ENCODE measurements at regions not wholly inside any gene's neighbourhood (a gene's known extent, or its start where the extent isn't known, plus 50 kb on each side); places are given as distances from the start of the nearest gene placed in this dataset.

DNA sequence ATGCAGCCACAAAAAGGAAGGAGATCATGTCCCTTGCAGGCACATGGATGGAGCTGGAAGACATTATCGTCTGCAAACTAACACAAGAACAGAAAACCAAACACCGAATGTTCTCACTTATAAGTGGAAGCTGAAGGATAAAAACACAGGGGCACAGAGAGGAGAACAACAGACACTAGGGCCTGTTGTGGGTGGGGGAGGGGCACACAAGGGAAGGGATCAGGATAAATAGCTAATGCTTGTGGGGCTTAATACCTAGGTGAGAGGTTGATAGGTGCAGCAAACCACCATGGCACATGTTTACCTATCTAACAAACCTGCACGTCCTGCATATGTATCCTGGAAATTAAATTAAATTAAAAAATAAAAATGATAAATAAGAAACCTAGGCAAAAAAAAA lies 969.9 kb downstream of the TTLL7 start:
- no peak for DNase-seq (ENCODE audit: low read depth in 2 of 2)

DNA sequence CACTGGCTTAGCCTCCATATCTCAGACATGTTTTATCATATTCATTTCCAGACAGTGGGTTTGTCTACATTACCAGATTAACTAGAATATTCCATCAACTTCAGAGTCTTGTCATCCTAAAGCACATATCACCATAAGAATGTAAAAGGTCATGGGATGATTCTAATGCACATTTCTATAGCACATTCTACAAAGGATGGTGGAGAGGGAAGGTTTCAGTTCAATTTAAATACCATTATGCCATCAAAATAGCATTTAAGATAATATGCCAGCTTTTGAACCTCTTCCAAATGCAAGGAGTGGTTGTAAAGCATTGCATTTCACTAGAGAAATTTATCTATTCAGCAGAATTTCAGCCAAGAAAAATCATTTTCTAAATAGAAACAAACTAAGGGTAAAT lies 970.5 kb downstream of the TTLL7 start:
- DNase-seq (ENCODE audit: low read depth in 2 of 2) = no peak

DNA sequence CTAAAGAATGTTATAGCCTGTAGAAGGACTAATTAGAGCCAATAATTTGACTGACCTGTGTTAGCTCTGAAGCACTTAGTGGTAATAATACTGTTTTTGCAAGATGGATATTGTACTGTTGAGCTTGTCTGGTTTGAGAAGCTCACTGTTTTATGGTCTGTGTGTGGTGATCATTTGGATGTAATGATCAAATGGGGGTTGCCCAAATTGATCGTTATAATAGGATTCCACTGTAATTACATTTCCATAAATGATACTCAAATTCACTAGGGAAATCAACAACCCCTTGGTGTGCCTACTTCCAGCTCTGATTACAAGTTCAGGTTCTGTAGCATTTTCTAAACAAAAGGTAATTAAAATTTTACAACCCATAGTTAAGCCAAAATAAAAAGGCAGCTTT lies 971.4 kb downstream of the TTLL7 start:
- DNase-seq (ENCODE audit: low read depth in 2 of 2) = no peak

DNA sequence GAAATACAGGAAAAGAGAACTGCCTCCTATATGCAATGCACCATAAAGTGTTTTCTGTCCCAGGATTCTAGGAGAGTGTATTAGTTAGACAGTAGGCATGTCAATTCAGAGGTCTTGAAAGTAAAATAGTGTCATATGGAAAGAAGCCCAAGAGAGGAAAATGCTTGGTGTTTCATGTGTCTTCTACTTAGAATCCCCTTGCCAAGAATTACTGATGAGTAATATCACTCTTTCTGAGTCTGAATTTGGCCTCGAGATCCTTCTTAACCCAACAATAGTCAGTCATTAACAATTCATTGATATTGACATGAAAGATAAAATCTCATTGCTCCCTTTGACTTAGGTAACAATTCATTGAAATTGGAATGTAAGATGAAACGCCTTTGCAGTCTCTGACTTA lies 972.2 kb downstream of the TTLL7 start:
- DNase-seq (ENCODE audit: low read depth in 2 of 2) = no peak

DNA sequence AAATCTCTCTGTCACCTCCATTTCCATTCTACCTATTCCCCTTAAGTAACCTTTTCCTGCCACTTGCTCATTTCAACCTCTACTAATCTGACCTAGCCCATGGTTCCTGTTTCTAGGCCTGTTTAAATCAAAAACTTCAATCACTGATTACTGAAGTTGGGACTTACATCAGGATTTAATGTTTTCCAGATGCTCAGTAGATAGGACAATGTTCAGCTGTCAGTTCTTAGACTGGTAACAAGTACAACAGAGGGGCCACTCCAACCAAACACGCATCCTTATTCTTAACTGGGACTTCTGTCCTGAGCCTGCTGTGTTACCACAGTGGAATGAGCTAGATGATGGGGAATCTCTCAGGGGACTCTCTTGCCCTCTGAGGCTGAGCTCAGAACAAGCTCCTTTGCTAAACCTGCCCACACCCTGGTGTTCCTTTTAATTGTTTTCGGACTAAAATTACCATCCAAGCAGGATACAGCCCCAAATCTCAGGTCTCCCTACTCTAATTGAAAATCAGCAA lies 974.6 kb downstream of the TTLL7 start:
- DNase-seq (ENCODE audit: low read depth in 2 of 2) = no peak

DNA sequence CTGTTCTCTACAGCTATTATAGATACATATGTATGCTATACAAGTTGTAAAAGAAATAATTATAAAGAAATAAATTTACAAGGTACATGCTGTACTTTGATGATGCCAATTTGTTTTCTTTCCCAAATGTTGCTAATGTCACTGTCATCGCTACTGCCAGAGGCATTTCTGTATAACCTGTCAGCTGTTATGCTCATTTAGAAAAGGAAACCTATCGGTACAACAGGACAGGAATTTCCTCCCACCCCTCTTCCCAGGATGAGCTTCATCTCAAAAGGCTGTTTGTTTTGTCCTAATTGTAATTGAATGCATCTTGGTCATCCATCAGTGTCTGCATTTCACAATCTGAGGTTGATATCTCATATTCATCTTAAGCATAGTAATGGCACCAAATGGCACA lies 975.7 kb downstream of the TTLL7 start:
- no peak for DNase-seq (ENCODE audit: low read depth in 2 of 2)

DNA sequence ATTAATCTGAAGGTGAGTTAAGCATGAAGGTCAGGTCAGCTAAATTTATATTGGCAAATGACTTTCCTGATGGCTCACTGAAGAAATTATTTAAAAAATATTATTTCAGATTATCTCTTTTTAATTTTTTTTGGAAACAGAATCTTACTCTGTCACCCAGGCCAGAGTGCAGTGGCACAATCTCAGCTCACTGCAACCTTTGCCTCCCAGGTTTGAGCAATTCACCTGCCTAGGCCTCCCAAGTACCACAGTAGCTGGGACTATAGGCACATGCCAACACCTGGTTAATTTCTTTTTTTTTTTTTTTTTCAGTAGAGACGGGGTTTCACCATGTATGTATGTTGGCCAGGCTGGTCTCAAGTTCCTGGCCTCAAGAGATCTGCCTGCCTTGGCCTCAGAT lies 976.7 kb downstream of the TTLL7 start:
- no peak for DNase-seq (ENCODE audit: low read depth in 2 of 2)

DNA sequence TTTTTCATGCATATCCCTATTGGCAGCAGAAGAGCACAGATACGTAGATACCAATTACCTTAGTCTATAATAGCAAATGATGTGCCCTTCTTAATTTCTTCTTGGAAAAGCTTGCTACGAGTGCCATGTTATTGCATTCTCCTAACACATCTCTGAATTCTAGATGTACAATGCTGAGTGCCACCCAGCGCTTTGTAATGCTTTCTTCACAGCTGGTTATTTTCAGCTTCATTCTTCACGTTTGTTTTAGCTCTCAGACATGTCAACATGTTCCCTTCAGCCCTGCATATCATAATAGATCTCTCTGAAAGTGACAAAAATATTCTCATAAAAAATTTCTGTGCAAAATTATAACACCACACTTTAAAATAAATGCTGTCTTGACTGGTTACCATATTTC lies 981.2 kb downstream of the TTLL7 start:
- no peak for DNase-seq (ENCODE audit: low read depth in 2 of 2)

DNA sequence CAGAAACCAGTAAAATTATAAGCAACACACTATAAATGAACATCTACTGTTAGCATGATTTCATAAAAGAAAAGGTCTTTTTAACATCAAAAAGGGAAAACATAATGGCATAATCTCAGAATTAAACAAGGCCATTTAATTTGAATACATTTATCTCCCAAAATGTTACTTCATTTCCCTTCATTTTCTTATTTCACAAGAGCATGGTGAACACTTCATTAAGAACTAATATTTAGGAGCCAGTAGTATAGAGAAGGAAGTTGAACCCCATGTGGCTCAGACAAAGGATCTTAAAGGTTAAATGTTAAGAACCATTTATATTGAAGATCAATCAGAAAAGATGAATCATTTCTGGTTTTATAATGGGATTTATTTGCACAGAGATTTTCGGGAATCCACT lies 981.7 kb downstream of the TTLL7 start:
- DNase-seq (ENCODE audit: low read depth in 2 of 2) = no peak

DNA sequence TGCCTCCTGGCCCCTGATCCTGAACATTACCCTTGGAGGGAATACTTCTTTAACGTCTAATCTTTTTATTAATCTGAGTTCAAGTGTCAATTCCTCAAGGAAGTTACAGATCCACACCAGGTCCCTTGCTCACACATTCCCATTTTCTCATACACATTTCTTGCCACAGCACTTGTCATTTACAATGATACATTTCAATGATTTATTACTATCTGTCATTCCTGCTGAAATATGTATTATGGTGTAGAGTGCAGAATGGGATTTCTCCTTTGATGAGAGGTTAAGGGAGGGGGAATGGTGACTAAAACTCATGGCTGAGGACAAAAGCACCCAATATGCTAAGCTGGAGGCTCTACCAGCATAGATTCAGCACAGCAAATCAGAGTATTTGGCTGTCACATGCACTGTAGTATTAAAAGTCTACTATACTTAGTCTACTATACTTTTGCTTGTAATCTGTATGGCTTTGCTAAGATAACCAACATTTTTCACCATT lies 982.5 kb downstream of the TTLL7 start:
- no peak for DNase-seq (ENCODE audit: low read depth in 2 of 2)

DNA sequence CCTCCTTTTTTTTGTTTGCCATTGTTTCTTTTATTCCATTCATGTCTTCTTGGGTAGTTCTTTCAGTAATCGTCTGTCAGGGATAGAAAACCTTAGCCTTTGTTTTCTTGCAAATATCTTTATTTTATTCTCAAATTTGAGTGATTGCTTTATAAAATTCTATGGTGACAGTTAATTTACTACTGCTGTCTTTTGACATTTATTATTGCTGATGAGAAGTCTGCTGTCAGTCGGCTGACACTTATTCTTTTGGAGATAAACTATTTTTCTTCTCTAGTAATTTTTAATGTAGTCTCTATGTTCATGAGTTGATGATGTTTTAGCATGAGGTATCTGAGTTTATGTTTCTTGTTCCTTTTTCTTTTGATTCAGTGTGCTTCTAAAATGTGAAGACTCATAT lies 983.8 kb downstream of the TTLL7 start:
- no peak for DNase-seq (ENCODE audit: low read depth in 2 of 2)

DNA sequence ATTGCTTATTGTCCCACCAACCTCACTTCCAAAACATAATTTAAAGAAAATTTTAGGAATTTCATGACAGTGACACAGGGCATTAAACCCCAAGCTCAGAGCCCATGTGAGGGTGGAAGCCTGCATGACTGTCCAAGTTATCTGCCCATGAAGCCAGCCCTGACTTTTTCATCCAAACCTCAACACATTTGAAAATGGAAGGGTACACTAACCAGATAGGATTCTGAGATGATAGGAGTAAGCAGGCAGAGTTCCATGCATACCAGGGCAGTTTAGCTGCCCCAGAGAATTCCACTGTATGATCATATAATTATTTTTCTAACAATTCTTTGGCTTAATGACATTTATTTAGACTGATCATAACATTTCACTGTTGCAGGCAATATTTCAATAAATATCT lies 986.0 kb downstream of the TTLL7 start:
- no peak for DNase-seq (ENCODE audit: low read depth in 2 of 2)

DNA sequence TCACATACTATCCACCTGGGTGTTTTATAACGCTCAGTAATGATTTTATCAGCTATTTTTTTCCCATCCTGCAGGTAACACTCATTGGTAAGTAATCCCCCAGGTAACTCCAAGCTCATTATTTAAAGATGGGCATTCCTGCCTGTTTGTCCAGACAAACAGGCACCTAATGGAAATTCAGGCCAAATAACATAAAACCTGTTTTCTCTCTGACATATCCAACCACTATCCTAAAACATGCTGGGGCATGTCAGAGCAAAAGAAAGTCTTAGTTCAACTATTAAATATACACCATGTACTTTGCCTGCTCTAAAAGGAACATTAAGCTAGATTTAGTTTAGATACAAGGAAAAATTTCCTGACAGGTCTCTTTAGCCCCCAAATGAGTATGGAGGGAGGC lies 987.7 kb downstream of the TTLL7 start:
- no peak for DNase-seq (ENCODE audit: low read depth in 2 of 2)

DNA sequence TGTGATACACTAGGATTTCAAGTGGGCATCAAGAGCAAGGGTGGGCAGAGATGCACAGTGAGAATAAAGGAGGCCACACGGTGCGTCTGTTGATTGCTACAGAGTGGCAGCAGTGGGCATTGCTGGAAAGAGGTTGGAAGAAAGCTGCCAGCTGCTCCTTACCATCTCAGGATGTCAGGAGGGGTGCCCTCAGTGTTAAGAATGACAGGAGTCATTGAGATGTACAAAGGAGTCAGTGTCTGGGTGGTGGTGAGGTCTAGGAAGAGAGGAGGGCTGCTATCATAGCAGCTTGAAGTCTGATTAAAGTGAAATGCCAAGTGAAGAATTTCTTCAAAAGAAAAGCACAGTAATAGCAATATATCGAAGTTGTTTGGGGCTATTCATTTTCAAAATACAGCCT lies 992.7 kb downstream of the TTLL7 start:
- DNase-seq (ENCODE audit: low read depth in 2 of 2) = no peak

DNA sequence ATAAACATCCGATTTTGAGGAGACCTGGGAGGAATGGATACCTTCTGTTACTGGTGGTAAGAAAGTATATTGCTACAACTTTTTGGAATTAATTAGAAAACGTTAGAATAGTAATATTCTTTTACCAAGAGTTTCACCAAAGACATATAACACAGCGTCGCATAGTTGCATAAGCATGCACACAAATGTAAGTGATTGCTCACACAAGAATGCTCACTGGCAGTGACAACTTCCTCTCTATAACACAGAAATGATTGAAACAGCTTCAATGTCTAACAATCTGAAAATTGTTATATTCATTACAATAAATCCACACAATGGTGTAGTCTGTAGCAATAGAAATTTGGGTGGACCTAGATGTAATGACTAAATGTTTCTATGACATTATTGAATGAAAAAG lies 998.6 kb downstream of the TTLL7 start:
- DNase-seq (ENCODE audit: low read depth in 2 of 2) = no peak

DNA sequence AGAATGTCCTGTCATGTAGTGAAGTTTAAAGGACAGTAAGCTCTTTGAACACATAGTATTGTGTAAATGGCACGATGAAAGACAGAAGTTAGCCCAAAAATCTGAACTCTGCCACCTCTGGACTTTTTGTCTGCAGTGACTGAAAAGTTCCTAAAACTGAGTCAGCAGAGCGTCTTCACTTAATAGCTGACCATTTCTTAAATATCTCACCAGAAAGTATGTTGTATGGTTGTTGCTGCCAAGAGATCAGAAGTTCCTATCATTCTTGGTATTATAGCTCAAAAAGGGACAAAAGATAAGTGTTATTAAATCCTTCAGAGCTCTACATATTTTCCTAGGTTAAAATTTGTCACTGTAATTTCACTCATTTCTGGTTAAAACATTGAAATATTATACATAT lies 1003.0 kb downstream of the TTLL7 start:
- no peak for DNase-seq (ENCODE audit: low read depth in 2 of 2)

DNA sequence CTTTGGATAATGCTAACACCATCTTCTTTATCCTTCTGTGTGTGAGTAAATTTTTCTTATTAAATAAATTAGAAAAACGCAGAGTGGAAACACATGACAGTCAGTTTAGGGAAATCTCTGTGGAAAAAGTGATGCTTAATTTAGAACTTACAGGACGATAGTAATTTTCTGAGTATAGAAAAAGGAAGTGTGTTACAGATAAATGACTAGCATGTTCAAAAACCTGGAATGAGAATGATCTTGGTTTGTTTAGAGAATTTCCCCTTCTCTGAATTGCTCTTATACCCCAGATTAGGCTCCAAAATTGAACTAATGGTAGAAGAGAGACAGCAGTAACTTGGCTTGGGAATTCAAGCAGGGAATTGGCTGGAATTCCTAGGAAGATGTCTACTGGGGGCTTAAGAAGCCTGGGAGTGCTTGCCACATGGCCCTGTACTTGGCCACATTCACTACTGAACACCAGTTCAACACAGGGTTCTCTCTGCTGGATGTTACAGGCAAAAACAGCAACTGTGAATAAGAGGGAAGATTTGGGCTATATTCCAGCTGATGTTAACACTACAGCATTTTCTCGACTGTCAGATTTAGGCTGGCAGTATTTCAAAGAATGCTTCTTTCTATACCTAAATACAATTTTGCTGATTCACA lies 1004.2 kb downstream of the TTLL7 start:
- DNase-seq (ENCODE audit: low read depth in 2 of 2) = no peak

DNA sequence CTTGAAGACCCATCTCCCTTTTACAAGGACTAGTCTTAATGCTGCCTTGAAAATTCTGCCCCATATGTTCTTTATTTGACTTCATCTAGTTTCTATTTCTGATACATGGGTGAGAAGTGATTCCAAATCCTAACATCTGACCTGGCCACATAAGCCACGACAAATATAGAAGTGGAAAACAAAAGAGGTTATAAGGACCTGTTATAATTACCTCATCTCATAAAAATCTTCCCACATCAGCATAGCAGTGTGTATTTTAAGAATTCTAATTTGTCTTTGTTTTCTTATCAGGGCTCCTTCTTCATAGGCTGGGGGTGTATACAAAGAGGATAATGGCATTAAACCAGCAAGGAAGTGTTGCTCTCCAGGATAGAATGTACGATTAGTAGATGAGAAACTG lies 1007.4 kb downstream of the TTLL7 start:
- DNase-seq (ENCODE audit: low read depth in 2 of 2) = no peak

DNA sequence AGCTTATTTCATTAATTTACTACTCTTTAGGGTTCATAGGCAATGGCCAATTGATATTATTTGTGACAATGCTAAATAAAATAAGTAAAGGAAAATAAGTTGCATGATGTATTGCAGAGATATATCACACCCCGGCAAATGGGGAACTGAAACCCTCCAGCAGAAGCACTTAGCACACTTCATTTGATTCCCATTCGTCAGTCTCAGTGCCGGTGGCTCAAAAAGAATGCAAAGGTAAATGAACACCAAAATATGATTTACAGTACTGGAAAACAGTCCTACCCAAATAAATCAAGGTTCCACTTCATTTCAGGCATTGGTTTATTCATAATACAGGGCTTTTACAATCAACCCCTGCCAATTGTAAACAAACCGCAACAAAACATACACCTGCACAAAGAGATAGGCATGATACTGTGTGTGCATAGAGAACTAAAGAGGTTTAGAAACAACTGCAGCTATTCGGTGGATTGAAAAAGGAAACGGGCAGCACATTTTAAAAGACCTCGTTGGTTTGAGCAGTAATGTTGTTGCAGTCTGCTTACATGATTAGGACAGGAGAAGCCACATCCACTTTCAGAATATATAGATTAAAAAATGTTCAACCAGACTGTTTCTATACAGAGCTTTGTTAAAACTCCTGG lies 1019.2 kb downstream of the TTLL7 start:
- DNase-seq (ENCODE audit: low read depth in 2 of 2) = no peak

DNA sequence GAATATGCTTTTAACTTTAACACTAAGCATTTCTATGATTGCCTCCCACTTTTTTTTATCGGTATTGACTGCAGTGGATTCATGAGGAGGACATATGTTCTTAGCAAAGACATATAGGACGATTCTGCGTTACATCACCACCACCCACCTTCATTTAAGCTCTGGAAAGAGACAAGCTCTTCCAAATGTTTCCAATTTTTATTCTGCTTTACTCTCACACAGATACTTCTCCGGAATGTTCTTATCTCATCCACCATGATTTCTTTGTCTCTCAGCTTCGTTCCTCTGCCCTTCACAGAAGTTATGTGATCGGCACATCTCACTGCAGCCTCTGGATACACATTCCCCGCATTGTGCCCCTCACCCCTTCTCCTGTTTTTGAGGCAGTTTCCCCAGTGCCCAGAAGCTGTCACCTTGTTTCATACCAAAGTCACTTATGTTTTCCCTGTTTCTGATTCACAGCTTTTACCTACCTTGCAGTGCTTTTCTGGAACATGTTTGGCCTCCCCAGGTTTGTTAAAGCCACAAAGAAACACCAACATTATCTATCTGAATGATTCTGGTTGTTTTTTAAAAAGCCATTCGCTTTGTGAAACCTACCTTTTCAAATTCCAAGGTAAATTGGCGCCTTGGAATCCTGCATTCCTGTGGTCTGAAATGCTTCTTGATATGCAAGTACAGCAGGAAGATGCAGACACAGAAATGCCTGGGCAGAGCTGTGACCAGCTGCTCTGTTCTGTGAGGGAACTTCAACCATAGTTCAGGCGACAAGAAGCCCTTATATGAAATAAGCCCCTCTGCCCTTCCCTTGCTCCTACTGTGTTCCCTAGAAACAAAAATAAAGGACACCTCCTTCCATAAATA lies 1020.2 kb downstream of the TTLL7 start:
- DNase-seq (ENCODE audit: low read depth in 2 of 2) = no peak

DNA sequence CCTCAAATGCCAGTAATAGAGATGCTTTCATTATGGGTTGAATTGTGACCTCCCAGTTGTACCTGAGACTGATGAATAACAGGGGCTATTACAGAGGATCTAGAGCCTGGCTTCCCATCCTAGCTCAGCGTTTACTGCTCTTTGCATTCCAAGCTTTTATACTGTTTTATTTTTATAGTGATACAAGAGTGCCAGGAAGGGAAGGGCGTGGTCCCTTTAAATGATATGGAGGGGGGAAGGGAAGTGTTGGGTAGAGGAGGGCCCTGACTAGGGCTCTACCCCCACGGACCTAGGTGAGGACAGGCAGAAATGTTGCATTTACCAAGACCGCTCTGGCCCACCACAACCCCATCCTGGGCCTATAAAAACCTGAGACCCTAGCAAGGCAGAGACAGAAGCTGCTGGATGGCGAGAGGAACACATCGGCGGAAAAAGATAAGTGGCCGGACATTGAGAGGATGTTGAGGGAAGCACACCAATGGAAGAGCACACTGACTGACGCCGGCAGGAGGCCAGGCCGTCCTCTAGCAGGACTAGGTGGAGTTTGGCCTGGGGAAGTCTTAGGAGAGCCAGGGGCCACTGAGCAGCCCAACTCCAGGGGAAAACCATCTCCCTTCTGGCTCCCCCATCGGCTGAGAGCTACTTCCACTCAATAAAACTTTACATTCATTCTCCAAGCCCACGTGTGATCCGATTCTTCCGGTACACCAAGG lies 1025.9 kb downstream of the TTLL7 start:
- no peak for DNase-seq (ENCODE audit: low read depth in 2 of 2)

DNA sequence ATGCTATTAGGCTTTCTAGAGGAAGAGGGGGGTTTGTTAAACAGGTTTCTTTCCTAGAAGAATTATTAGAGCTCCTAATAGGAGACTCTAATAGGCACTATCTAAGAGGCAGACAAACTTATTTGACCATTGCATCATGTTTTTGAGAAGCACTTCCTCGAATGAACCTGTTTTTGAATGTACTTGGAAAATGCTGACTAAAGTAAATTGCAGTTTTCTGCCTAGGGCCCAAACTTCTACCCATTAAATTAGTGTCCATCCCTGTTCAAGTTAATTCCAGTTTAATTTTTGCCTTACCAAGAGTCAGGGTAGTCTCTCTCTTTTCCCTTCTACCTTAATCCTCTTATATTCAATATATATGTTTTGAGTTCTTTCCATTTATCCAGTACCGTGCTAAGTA lies 1029.6 kb downstream of the TTLL7 start:
- DNase-seq (ENCODE audit: low read depth in 2 of 2) = no peak

Measured in stimulated activated CD4-positive, alpha-beta T cell treated with anti-CD3 and anti-CD28 coated beads, Interleukin-1b, Interleukin-23, amount 100 ng/mL, for 1 hour (primary cell).